GM23338 (cell line): ENCODE measurements at regions not wholly inside any gene's neighbourhood (a gene's known extent, or its start where the extent isn't known, plus 50 kb on each side); places are given as distances from the start of the nearest gene placed in this dataset.

Experiments
- ATAC-seq: fragments of 200-7000 bp; cut with Tn5 transposase; 3 replicates; pipeline ENCODE4 v1.9.1; 2020
- DNase-seq: peaks from one replicate; pipeline ENCODE4 v3.0.0-alpha.2; 2015; ENCODE audit warnings: low spot score
- H2AFZ ChIP-seq: fragments of 200-600 bp; sonication (generic); 2 replicates; pipeline ENCODE4 v1.8.0; 2016; ENCODE audit warnings: antibody characterized with exemption, mild to moderate bottlenecking, moderate library complexity
- H3F3A ChIP-seq: fragments of 200-600 bp; sonication (generic); replicated peaks from 2 replicates; pipeline ENCODE4 v1.8.0; 2017; ENCODE audit warnings: antibody characterized with exemption, mixed run types, low read depth
- H3K27ac ChIP-seq: fragments of 200-600 bp; sonication (generic); 2 replicates; pipeline ENCODE4 v1.6.1; 2016; ENCODE audit warnings: low read depth
- H3K27me3 ChIP-seq: fragments of 200-600 bp; sonication (generic); 2 replicates; pipeline ENCODE4 v1.8.0; 2016; ENCODE audit warnings: mild to moderate bottlenecking, mixed run types, moderate library complexity; ENCODE audit not compliant: insufficient read depth
- H3K36me3 ChIP-seq: fragments of 200-600 bp; sonication (generic); 2 replicates; pipeline ENCODE4 v1.8.0; 2016; ENCODE audit warnings: mild to moderate bottlenecking; ENCODE audit not compliant: insufficient read depth
- H3K4me1 ChIP-seq: fragments of 200-600 bp; sonication (generic); 2 replicates; pipeline ENCODE4 v1.8.0; 2016; ENCODE audit warnings: mild to moderate bottlenecking, moderate library complexity; ENCODE audit not compliant: insufficient read depth
- H3K4me2 ChIP-seq: fragments of 200-600 bp; sonication (generic); 2 replicates; pipeline ENCODE4 v1.7.1; 2017; ENCODE audit warnings: mixed run types
- H3K4me3 ChIP-seq: fragments of 200-600 bp; sonication (generic); 2 replicates; pipeline ENCODE4 v1.6.1; 2016; ENCODE audit warnings: mixed run types
- H3K79me2 ChIP-seq: fragments of 200-600 bp; sonication (generic); replicated peaks from 2 replicates; pipeline ENCODE4 v1.8.0; 2017; ENCODE audit warnings: mild to moderate bottlenecking; ENCODE audit not compliant: insufficient read depth
- H3K9me2 ChIP-seq: fragments of 200-600 bp; sonication (generic); 2 replicates; pipeline ENCODE4 v1.8.0; 2017; ENCODE audit not compliant: insufficient read depth
- H4K20me1 ChIP-seq: fragments of 200-600 bp; sonication (generic); replicated peaks from 2 replicates; pipeline ENCODE4 v1.8.0; 2017; ENCODE audit warnings: mild to moderate bottlenecking; ENCODE audit not compliant: insufficient read depth
- H3K27ac Mint-ChIP-seq: 2 replicates; pipeline ENCODE4 v1.8.0; 2020; ENCODE audit warnings: inconsistent platforms, mild to moderate bottlenecking, moderate library complexity, mixed read lengths
- H3K27me3 Mint-ChIP-seq: 3 replicates; pipeline ENCODE4 v1.8.0; 2022; ENCODE audit warnings: low read depth, mild to moderate bottlenecking, moderate library complexity, mixed read lengths, inconsistent platforms; ENCODE audit not compliant: insufficient read depth, poor library complexity
- H3K36me3 Mint-ChIP-seq: 3 replicates; pipeline ENCODE4 v1.8.0; 2021; ENCODE audit warnings: low read depth, mild to moderate bottlenecking, inconsistent platforms, moderate library complexity, mixed read lengths
- H3K4me1 Mint-ChIP-seq: 3 replicates; pipeline ENCODE4 v1.8.0; 2020; ENCODE audit warnings: mild to moderate bottlenecking, inconsistent platforms, mixed read lengths
- H3K4me3 Mint-ChIP-seq: 3 replicates; pipeline ENCODE4 v1.8.0; 2021; ENCODE audit warnings: moderate library complexity, mild to moderate bottlenecking, inconsistent platforms, mixed read lengths
- H3K9me3 Mint-ChIP-seq: 3 replicates; pipeline ENCODE4 v1.8.0; 2020; ENCODE audit warnings: moderate library complexity, mild to moderate bottlenecking, inconsistent platforms, mixed read lengths
- CREB1 ChIP-seq: fragments of 250-450 bp; sonication (Bioruptor Pico); IDR thresholded peaks from 2 replicates; pipeline ENCODE4 v1.5.0; 2020; ENCODE audit warnings: low read depth, mild to moderate bottlenecking, moderate library complexity
- EZH2 ChIP-seq: fragments of 200-600 bp; sonication (generic); IDR thresholded peaks from one replicate; pipeline ENCODE4 v1.8.0; 2017; ENCODE audit warnings: antibody characterized with exemption, mild to moderate bottlenecking, low read depth; ENCODE audit not compliant: unreplicated experiment
- EZH2phosphoT487 ChIP-seq: fragments of 200-600 bp; sonication (generic); IDR thresholded peaks from one replicate; pipeline ENCODE4 v1.8.1; 2018; ENCODE audit warnings: antibody characterized with exemption; ENCODE audit not compliant: unreplicated experiment
- JUNB ChIP-seq: IDR thresholded peaks from one replicate; pipeline ENCODE4 v1.6.1; 2016; ENCODE audit warnings: antibody characterized with exemption; ENCODE audit not compliant: unreplicated experiment
- NANOG ChIP-seq: IDR thresholded peaks from 2 replicates; pipeline ENCODE4 v1.6.1; 2016; ENCODE audit warnings: antibody characterized with exemption, borderline replicate concordance
- POLR2AphosphoS5 ChIP-seq: IDR thresholded peaks from 2 replicates; pipeline ENCODE4 v1.6.1; 2016; ENCODE audit warnings: antibody characterized with exemption, low read depth
- STAT1 ChIP-seq: IDR thresholded peaks from one replicate; pipeline ENCODE4 v1.6.1; 2016; ENCODE audit warnings: antibody characterized with exemption; ENCODE audit not compliant: unreplicated experiment
- ZNF114 ChIP-seq: fragments of 250-450 bp; sonication (Bioruptor Pico); IDR thresholded peaks from 2 replicates; pipeline ENCODE4 v1.5.0; 2020; ENCODE audit warnings: mild to moderate bottlenecking, moderate library complexity
- ZNF331 ChIP-seq: fragments of 250-450 bp; sonication (Bioruptor Pico); IDR thresholded peaks from 2 replicates; pipeline ENCODE4 v1.5.0; 2020; ENCODE audit warnings: low read depth, mild to moderate bottlenecking, moderate library complexity
- TF ChIP-seq, protein P1 (sequence below): IDR thresholded peaks from one replicate; pipeline ENCODE4 v1.6.1; 2018; ENCODE audit warnings: antibody characterized with exemption; ENCODE audit not compliant: unreplicated experiment
- TF ChIP-seq, protein P2 (sequence below), 2 experiments: fragments of 200-600 bp in 1 of 2; sonication (generic) in 1 of 2; conservative IDR thresholded peaks; 2 replicates each; pipeline versions ENCODE4 v1.5.1 to v1.6.1; 2016 to 2017; ENCODE audit warnings: antibody characterized with exemption in 2 of 2, low read depth in 2 of 2, mild to moderate bottlenecking in 2 of 2, moderate library complexity in 1 of 2
- TF ChIP-seq, protein P3 (sequence below): IDR thresholded peaks from 2 replicates; pipeline ENCODE4 v1.6.1; 2016; ENCODE audit warnings: antibody characterized with exemption
- TF ChIP-seq, protein P4 (sequence below): fragments of 250-450 bp; sonication (Bioruptor Pico); IDR thresholded peaks from 2 replicates; pipeline ENCODE4 v1.5.0; 2020; ENCODE audit warnings: mild to moderate bottlenecking, moderate library complexity

DNA sequence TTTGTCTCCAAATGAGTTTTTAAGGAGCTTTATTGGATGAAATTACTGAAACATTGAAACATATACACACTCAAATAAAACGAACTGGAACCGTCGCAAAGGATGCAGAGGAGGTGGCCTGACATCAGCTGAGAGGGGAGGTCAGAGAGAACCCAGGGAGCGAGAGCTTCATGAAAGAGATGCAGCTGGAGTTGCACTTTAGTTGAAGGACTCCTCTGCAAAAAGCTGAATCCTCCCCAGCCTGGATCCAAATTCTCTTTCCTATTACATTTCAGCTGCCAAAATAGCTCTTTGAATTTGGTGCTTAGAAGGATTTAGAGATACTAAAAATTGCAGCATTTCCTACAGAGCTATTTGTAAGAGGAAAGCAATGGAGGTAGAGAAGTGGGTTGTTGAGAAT is 140.0 kb upstream of the DPP6 start:
- no peaks in the 10 kb centered on the region for H3K79me2 ChIP-seq
- H3K4me1 ChIP-seq = no peaks in the 10 kb centered on the region
- H3K36me3 Mint-ChIP-seq = peaks cover 18% of the 10 kb centered on the region
- H3K27me3 ChIP-seq = no peaks in the 10 kb centered on the region
- H3F3A ChIP-seq = no peaks in the 10 kb centered on the region
- no peak for ATAC-seq
- no peaks in the 10 kb centered on the region for H3K9me2 ChIP-seq
- no peak overlapping the region for H3K27ac Mint-ChIP-seq
- H3K4me2 ChIP-seq = no peak overlapping the region
- no peak overlapping the region for H3K4me3 ChIP-seq
- no peaks in the 10 kb centered on the region; the same call in 1 of the 2 replicates for H3K36me3 ChIP-seq
- peaks cover 1% of the 10 kb centered on the region for H3K27me3 Mint-ChIP-seq
- no peak overlapping the region for H3K27ac ChIP-seq
- peaks cover 6% of the 10 kb centered on the region for H3K4me1 Mint-ChIP-seq
- H3K9me3 Mint-ChIP-seq = peaks cover 85% of the 10 kb centered on the region
- no peak for TF ChIP-seq NANOG
- TF ChIP-seq STAT1 = no peak
- TF ChIP-seq, protein P1, sequence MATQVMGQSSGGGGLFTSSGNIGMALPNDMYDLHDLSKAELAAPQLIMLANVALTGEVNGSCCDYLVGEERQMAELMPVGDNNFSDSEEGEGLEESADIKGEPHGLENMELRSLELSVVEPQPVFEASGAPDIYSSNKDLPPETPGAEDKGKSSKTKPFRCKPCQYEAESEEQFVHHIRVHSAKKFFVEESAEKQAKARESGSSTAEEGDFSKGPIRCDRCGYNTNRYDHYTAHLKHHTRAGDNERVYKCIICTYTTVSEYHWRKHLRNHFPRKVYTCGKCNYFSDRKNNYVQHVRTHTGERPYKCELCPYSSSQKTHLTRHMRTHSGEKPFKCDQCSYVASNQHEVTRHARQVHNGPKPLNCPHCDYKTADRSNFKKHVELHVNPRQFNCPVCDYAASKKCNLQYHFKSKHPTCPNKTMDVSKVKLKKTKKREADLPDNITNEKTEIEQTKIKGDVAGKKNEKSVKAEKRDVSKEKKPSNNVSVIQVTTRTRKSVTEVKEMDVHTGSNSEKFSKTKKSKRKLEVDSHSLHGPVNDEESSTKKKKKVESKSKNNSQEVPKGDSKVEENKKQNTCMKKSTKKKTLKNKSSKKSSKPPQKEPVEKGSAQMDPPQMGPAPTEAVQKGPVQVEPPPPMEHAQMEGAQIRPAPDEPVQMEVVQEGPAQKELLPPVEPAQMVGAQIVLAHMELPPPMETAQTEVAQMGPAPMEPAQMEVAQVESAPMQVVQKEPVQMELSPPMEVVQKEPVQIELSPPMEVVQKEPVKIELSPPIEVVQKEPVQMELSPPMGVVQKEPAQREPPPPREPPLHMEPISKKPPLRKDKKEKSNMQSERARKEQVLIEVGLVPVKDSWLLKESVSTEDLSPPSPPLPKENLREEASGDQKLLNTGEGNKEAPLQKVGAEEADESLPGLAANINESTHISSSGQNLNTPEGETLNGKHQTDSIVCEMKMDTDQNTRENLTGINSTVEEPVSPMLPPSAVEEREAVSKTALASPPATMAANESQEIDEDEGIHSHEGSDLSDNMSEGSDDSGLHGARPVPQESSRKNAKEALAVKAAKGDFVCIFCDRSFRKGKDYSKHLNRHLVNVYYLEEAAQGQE = no peak
- no peak for TF ChIP-seq ZNF114
- no peak for TF ChIP-seq EZH2
- TF ChIP-seq, protein P2, sequence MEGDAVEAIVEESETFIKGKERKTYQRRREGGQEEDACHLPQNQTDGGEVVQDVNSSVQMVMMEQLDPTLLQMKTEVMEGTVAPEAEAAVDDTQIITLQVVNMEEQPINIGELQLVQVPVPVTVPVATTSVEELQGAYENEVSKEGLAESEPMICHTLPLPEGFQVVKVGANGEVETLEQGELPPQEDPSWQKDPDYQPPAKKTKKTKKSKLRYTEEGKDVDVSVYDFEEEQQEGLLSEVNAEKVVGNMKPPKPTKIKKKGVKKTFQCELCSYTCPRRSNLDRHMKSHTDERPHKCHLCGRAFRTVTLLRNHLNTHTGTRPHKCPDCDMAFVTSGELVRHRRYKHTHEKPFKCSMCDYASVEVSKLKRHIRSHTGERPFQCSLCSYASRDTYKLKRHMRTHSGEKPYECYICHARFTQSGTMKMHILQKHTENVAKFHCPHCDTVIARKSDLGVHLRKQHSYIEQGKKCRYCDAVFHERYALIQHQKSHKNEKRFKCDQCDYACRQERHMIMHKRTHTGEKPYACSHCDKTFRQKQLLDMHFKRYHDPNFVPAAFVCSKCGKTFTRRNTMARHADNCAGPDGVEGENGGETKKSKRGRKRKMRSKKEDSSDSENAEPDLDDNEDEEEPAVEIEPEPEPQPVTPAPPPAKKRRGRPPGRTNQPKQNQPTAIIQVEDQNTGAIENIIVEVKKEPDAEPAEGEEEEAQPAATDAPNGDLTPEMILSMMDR (conservative IDR thresholded peaks at IDR 0.05; ENCODE audit: low read depth in 2 of 2) = no peak
- no peak for TF ChIP-seq ZNF331 (CRISPR knock-in tag)
- TF ChIP-seq CREB1 (CRISPR knock-in tag) = no peak
- no peak for TF ChIP-seq EZH2phosphoT487
- TF ChIP-seq, protein P3, sequence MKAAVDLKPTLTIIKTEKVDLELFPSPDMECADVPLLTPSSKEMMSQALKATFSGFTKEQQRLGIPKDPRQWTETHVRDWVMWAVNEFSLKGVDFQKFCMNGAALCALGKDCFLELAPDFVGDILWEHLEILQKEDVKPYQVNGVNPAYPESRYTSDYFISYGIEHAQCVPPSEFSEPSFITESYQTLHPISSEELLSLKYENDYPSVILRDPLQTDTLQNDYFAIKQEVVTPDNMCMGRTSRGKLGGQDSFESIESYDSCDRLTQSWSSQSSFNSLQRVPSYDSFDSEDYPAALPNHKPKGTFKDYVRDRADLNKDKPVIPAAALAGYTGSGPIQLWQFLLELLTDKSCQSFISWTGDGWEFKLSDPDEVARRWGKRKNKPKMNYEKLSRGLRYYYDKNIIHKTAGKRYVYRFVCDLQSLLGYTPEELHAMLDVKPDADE = no peak
- TF ChIP-seq, protein P4, sequence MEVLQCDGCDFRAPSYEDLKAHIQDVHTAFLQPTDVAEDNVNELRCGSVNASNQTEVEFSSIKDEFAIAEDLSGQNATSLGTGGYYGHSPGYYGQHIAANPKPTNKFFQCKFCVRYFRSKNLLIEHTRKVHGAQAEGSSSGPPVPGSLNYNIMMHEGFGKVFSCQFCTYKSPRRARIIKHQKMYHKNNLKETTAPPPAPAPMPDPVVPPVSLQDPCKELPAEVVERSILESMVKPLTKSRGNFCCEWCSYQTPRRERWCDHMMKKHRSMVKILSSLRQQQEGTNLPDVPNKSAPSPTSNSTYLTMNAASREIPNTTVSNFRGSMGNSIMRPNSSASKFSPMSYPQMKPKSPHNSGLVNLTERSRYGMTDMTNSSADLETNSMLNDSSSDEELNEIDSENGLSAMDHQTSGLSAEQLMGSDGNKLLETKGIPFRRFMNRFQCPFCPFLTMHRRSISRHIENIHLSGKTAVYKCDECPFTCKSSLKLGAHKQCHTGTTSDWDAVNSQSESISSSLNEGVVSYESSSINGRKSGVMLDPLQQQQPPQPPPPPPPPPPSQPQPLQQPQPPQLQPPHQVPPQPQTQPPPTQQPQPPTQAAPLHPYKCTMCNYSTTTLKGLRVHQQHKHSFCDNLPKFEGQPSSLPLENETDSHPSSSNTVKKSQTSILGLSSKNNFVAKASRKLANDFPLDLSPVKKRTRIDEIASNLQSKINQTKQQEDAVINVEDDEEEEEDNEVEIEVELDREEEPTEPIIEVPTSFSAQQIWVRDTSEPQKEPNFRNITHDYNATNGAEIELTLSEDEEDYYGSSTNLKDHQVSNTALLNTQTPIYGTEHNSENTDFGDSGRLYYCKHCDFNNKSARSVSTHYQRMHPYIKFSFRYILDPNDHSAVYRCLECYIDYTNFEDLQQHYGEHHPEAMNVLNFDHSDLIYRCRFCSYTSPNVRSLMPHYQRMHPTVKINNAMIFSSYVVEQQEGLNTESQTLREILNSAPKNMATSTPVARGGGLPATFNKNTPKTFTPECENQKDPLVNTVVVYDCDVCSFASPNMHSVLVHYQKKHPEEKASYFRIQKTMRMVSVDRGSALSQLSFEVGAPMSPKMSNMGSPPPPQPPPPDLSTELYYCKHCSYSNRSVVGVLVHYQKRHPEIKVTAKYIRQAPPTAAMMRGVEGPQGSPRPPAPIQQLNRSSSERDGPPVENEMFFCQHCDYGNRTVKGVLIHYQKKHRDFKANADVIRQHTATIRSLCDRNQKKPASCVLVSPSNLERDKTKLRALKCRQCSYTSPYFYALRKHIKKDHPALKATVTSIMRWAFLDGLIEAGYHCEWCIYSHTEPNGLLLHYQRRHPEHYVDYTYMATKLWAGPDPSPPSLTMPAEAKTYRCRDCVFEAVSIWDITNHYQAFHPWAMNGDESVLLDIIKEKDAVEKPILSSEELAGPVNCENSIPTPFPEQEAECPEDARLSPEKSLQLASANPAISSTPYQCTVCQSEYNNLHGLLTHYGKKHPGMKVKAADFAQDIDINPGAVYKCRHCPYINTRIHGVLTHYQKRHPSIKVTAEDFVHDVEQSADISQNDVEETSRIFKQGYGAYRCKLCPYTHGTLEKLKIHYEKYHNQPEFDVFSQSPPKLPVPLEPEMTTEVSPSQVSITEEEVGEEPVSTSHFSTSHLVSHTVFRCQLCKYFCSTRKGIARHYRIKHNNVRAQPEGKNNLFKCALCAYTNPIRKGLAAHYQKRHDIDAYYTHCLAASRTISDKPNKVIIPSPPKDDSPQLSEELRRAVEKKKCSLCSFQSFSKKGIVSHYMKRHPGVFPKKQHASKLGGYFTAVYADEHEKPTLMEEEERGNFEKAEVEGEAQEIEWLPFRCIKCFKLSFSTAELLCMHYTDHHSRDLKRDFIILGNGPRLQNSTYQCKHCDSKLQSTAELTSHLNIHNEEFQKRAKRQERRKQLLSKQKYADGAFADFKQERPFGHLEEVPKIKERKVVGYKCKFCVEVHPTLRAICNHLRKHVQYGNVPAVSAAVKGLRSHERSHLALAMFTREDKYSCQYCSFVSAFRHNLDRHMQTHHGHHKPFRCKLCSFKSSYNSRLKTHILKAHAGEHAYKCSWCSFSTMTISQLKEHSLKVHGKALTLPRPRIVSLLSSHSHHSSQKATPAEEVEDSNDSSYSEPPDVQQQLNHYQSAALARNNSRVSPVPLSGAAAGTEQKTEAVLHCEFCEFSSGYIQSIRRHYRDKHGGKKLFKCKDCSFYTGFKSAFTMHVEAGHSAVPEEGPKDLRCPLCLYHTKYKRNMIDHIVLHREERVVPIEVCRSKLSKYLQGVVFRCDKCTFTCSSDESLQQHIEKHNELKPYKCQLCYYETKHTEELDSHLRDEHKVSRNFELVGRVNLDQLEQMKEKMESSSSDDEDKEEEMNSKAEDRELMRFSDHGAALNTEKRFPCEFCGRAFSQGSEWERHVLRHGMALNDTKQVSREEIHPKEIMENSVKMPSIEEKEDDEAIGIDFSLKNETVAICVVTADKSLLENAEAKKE (CRISPR knock-in tag) = no peak
- no peak for TF ChIP-seq JUNB
- no peak for TF ChIP-seq POLR2AphosphoS5
- no peak overlapping the region for H3K4me3 Mint-ChIP-seq
- H2AFZ ChIP-seq = no peak overlapping the region
- no peak for DNase-seq
- H4K20me1 ChIP-seq = no peaks in the 10 kb centered on the region
